ENCODE measurements at regions not wholly inside any gene's neighbourhood (a gene's known extent, or its start where the extent isn't known, plus 50 kb on each side); places are given as distances from the start of the nearest gene placed in this dataset.
"Not testable (repeated sequence)": the region's sequence is repeated elsewhere in the genome, so short reads cannot be mapped to it uniquely, and the experiment has no call there.

DNA sequence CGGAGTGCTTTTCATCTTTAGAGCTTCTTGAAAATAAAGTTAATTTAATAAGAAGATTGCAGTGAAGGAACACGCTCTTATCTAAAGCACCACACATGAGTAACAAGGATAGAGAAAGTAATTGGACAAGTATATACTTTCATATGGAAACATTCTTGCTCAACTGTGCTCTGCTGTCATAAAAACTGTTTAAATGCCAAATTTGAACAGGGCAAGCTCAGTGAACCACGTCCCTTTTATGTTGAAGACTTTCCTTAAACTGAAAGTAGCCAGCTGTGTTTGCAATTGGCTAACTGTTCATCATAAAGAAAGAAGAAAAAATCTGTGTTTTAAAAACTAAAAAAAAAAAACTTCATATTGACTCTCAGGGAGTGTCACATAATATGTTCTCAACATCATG lies 1610.7 kb upstream of the C9orf72 start:
- DNase-seq (ENCODE audit: low read depth, low spot score) (no peak), FAIRE-seq (no peak), ATAC-seq (no peak)
- Histone ChIP-seq H3K79me2 (ENCODE audit: control insufficient read depth, insufficient read depth, low read length) (no peaks in the 10 kb centered on the region), H3K4me3 (no peak overlapping the region), H2AFZ (ENCODE audit: control insufficient read depth, low read depth, low read length) (no peak overlapping the region), H3K9ac (ENCODE audit: control insufficient read depth, insufficient read depth, low read length) (no peak overlapping the region), H3K4me2 (ENCODE audit: control insufficient read depth, insufficient read depth) (no peak overlapping the region), H3K9me3 (replicated peaks; ENCODE audit: control insufficient read depth, insufficient read depth, low read length) (no peaks in the 10 kb centered on the region), H3K36me3 (ENCODE audit: control insufficient read depth in 2 of 2, insufficient read depth in 2 of 2, low read length in 1 of 2) (no peaks in the 10 kb centered on the region), H3K27ac (ENCODE audit: control insufficient read depth, insufficient read depth) (no peak overlapping the region), H4K20me1 (ENCODE audit: control insufficient read depth, insufficient read depth) (no peaks in the 10 kb centered on the region), H3K4me1 (ENCODE audit: control insufficient read depth, insufficient read depth, low read length) (no peaks in the 10 kb centered on the region), H3K27me3 (replicated peaks in 1 of 2; ENCODE audit: control insufficient read depth in 2 of 2, insufficient read depth in 2 of 2, low read length in 1 of 2) (no peaks in the 10 kb centered on the region)
- WGBS (ENCODE audit: insufficient coverage, insufficient replicate concordance, low lambda C conversion rate, missing lambda C conversion rate), result 4% methylated on average over 3 of the region's 3 CpGs
- TF ChIP-seq CREB1 (IDR thresholded peaks at IDR 0.05; ENCODE audit: low read depth) (no peak), NR2C1 (IDR thresholded peaks at IDR 0.05) (no peak), MYC (IDR thresholded peaks at IDR 0.05; ENCODE audit: insufficient read depth, insufficient read length, insufficient replicate concordance, low read length, severe bottlenecking) (no peak), PML (IDR thresholded peaks at IDR 0.05; ENCODE audit: low read length) (no peak), ZNF384 (IDR thresholded peaks at IDR 0.05; ENCODE audit: borderline replicate concordance, low read depth, low read length) (no peak), CHD1 (IDR thresholded peaks at IDR 0.05; ENCODE audit: low read depth, low read length) (no peak), NRF1 (conservative IDR thresholded peaks at IDR 0.05; ENCODE audit: low read depth, low read length) (no peak), NFIC (IDR thresholded peaks at IDR 0.05; ENCODE audit: low read depth, low read length) (no peak), TAF1 (IDR thresholded peaks at IDR 0.05; ENCODE audit: borderline replicate concordance, low read depth, low read length) (no peak), ZNF217 (IDR thresholded peaks at IDR 0.05) (no peak), ETV6 (conservative IDR thresholded peaks at IDR 0.05 in 1 of 2, IDR thresholded peaks at IDR 0.05 in 1 of 2; ENCODE audit: borderline replicate concordance in 1 of 2, low read depth in 1 of 2) (no peak), ASH2L (IDR thresholded peaks at IDR 0.05; ENCODE audit: borderline replicate concordance, low read depth) (no peak), RAD51 (IDR thresholded peaks at IDR 0.05) (no peak), MTA3 (IDR thresholded peaks at IDR 0.05; ENCODE audit: borderline replicate concordance, low read length) (no peak), CBX3 (IDR thresholded peaks at IDR 0.05; ENCODE audit: borderline replicate concordance, low read depth) (no peak), EGR1 (IDR thresholded peaks at IDR 0.05; ENCODE audit: borderline replicate concordance in 1 of 2, low read depth in 2 of 2, low read length in 2 of 2) (no peak), POLR2AphosphoS5 (IDR thresholded peaks at IDR 0.05; ENCODE audit: low read length) (no peak)
- in situ Hi-C loops (cut with MboI) (no loop called here), intact Hi-C loops (cut with micrococcal nuclease; ENCODE audit: unreplicated experiment) (no loop called here)
- SMC1A ChIA-PET (ENCODE audit: uncharacterized antibody, unreplicated experiment), result interaction anchor here (0.7 kb wide), 1 partner anchor 1460 kb away, joined by 3 read pairs; no protein-coding TSS in a partner anchor
- no TSS peak for BruUV-seq (replicated peaks)
- POLR2A ChIA-PET, result no interaction called here
- RAD21 ChIA-PET (ENCODE audit: unreplicated experiment), result no interaction called here
- CTCF ChIA-PET, result no interaction called here

DNA sequence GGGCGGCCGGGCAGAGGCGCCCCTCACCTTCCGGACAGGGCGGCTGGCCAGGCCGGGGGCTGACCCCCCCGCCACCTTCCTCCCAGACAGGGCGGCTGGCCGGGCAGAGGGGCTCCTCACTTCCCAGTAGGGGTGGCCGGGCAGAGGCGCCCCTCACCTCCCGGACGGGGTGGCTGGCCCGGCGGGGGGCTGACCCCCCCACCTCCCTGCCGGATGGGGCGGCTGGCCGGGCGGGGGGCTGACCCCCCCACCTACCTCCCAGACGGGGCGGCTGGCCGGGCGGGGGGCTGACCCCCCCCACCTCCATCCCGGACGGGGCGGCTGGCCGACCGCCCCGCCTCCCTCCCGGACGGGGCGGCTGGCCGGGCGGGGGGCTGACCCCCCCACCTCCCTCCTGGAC lies 1615.5 kb upstream of the C9orf72 start:
- H3K27ac ChIP-seq (ENCODE audit: control insufficient read depth, insufficient read depth); H3K79me2 ChIP-seq (ENCODE audit: control insufficient read depth, insufficient read depth, low read length); H3K4me2 ChIP-seq (ENCODE audit: control insufficient read depth, insufficient read depth); intact Hi-C loops (cut with micrococcal nuclease; ENCODE audit: unreplicated experiment); H4K20me1 ChIP-seq (ENCODE audit: control insufficient read depth, insufficient read depth); RAD21 ChIA-PET (ENCODE audit: unreplicated experiment); H3K9ac ChIP-seq (ENCODE audit: control insufficient read depth, insufficient read depth, low read length); H3K4me1 ChIP-seq (ENCODE audit: control insufficient read depth, insufficient read depth, low read length); H3K36me3 ChIP-seq (ENCODE audit: control insufficient read depth in 2 of 2, insufficient read depth in 2 of 2, low read length in 1 of 2); H2AFZ ChIP-seq (ENCODE audit: control insufficient read depth, low read depth, low read length); H3K27me3 ChIP-seq (replicated peaks in 1 of 2; ENCODE audit: control insufficient read depth in 2 of 2, insufficient read depth in 2 of 2, low read length in 1 of 2); DNase-seq (ENCODE audit: low read depth, low spot score); POLR2A ChIA-PET; H3K4me3 ChIP-seq; SMC1A ChIA-PET (ENCODE audit: uncharacterized antibody, unreplicated experiment); CTCF ChIA-PET; ATAC-seq; H3K9me3 ChIP-seq (replicated peaks; ENCODE audit: control insufficient read depth, insufficient read depth, low read length); in situ Hi-C loops (cut with MboI); FAIRE-seq; BruUV-seq (replicated peaks): not testable (repeated sequence)
- WGBS (ENCODE audit: insufficient coverage, insufficient replicate concordance, low lambda C conversion rate, missing lambda C conversion rate), result no CpG with 5 or more reads among the region's 34 CpGs
